Astrocyte (in vitro differentiated cells and primary cell): ENCODE measurements at regions not wholly inside any gene's neighbourhood (a gene's known extent, or its start where the extent isn't known, plus 50 kb on each side); places are given as distances from the start of the nearest gene placed in this dataset.

Experiments used
- EZH2 ChIP-seq: IDR thresholded peaks from 2 replicates; pipeline ENCODE4 v1.6.1; 2012; ENCODE audit warnings: mild to moderate bottlenecking, low read length, inconsistent platforms; ENCODE audit not compliant: insufficient read depth
- TF ChIP-seq, protein P1 (sequence below): IDR thresholded peaks from 2 replicates; pipeline ENCODE4 v1.5.1; 2011; ENCODE audit warnings: low read depth, mild to moderate bottlenecking, inconsistent platforms, low read length, moderate library complexity; ENCODE audit not compliant: insufficient read depth

GRCh38 chr17:20926532-20926931 lies 116.3 kb downstream of the USP22 start:
- TF ChIP-seq, protein P1, sequence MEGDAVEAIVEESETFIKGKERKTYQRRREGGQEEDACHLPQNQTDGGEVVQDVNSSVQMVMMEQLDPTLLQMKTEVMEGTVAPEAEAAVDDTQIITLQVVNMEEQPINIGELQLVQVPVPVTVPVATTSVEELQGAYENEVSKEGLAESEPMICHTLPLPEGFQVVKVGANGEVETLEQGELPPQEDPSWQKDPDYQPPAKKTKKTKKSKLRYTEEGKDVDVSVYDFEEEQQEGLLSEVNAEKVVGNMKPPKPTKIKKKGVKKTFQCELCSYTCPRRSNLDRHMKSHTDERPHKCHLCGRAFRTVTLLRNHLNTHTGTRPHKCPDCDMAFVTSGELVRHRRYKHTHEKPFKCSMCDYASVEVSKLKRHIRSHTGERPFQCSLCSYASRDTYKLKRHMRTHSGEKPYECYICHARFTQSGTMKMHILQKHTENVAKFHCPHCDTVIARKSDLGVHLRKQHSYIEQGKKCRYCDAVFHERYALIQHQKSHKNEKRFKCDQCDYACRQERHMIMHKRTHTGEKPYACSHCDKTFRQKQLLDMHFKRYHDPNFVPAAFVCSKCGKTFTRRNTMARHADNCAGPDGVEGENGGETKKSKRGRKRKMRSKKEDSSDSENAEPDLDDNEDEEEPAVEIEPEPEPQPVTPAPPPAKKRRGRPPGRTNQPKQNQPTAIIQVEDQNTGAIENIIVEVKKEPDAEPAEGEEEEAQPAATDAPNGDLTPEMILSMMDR = no peak
- no peak for TF ChIP-seq EZH2
